Peyer's patch (tissue), 4 donors: ENCODE measurements at regions not wholly inside any gene's neighbourhood (a gene's known extent, or its start where the extent isn't known, plus 50 kb on each side); places are given as distances from the start of the nearest gene placed in this dataset.
"Not testable (repeated sequence)": the region's sequence is repeated elsewhere in the genome, so short reads cannot be mapped to it uniquely, and the experiment has no call there.

Experiments
- CTCF ChIP-seq, 6 experiments: fragments of 450-650 bp in 4 of 6; fragments of 200-600 bp in 2 of 6; sonication (generic) in 1 of 6; IDR thresholded peaks; one replicate each; pipeline ENCODE4 v1.5.1; 2017 to 2019; ENCODE audit warnings: antibody characterized with exemption in 6 of 6, mild to moderate bottlenecking in 3 of 6, moderate library complexity in 1 of 6
- POLR2A ChIP-seq, 2 donors: fragments of 450-650 bp; IDR thresholded peaks; one replicate each; pipeline ENCODE4 v1.5.1; 2017; ENCODE audit warnings: antibody characterized with exemption in 2 of 2, mild to moderate bottlenecking in 2 of 2, moderate library complexity in 2 of 2

DNA sequence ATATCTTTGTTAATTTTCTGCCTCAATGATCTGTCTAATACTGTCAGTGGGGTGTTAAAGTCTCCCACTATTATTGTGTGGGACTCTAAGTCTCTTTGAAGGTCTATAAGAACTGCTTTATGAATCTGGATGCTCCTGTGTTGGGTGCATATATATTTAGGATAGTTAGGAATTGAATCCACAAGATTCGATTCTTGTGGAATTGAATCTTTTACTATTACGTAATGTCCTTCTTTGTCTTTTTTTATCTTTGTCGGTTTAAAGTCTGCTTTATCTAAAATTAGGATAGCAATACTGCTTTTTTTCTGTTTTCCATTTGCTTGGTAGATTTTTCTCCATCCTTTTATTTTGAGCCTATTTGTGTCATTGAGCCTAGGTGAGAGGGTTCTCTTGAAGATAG is 189.7 kb downstream of the MINAR1 start:
- TF ChIP-seq CTCF, POLR2A (IDR thresholded peaks at IDR 0.05): not testable (repeated sequence)
